Neural crest cell (in vitro differentiated cells): ENCODE measurements at regions not wholly inside any gene's neighbourhood (a gene's known extent, or its start where the extent isn't known, plus 50 kb on each side); places are given as distances from the start of the nearest gene placed in this dataset.

ENCODE experiments used
- DNase-seq: peaks from one replicate; pipeline ENCODE4 v3.0.0; 2021; ENCODE audit warnings: low read depth, mixed read lengths, low spot score
- H3K27ac Mint-ChIP-seq: one replicate; pipeline ENCODE4 v1.8.0; 2021; ENCODE audit warnings: mild to moderate bottlenecking, mixed read lengths; ENCODE audit not compliant: unreplicated experiment
- H3K27me3 Mint-ChIP-seq: 2 replicates; pipeline ENCODE4 v1.8.0; 2021; ENCODE audit warnings: low read depth, mild to moderate bottlenecking, mixed read lengths
- H3K36me3 Mint-ChIP-seq: 2 replicates; pipeline ENCODE4 v1.8.0; 2021; ENCODE audit warnings: low read depth, mild to moderate bottlenecking, mixed read lengths
- H3K4me1 Mint-ChIP-seq: 2 replicates; pipeline ENCODE4 v1.8.0; 2021; ENCODE audit warnings: mixed read lengths
- H3K4me3 Mint-ChIP-seq: one replicate; pipeline ENCODE4 v1.8.0; 2021; ENCODE audit warnings: mild to moderate bottlenecking, mixed read lengths
- H3K9me3 Mint-ChIP-seq: 2 replicates; pipeline ENCODE4 v1.8.0; 2021; ENCODE audit warnings: mixed read lengths
- CTCF ChIP-seq: fragments of 200-600 bp; sonication (generic); conservative IDR thresholded peaks from 2 replicates; pipeline ENCODE4 v1.5.0; 2021; ENCODE audit warnings: antibody characterized with exemption, mild to moderate bottlenecking

GRCh38 chr5:114050087-114050486 lies 311.8 kb upstream of the KCNN2 start:
- no peaks in the 10 kb centered on the region for H3K36me3 Mint-ChIP-seq
- peaks cover 23% of the 10 kb centered on the region for H3K27me3 Mint-ChIP-seq
- TF ChIP-seq CTCF: no peak
- DNase-seq: no peak
- peaks cover 10% of the 10 kb centered on the region for H3K4me1 Mint-ChIP-seq
- no peaks in the 10 kb centered on the region for H3K9me3 Mint-ChIP-seq
- no peak overlapping the region for H3K27ac Mint-ChIP-seq
- H3K4me3 Mint-ChIP-seq: no peak overlapping the region

- Mint-ChIP-seq H3K27me3 (peaks cover 50% of the 10 kb centered on the region), H3K9me3 (no peaks in the 10 kb centered on the region), H3K4me3 (peak overlapping the region; percentile 21), H3K36me3 (no peaks in the 10 kb centered on the region), H3K4me1 (peaks cover 12% of the 10 kb centered on the region), H3K27ac (no peak overlapping the region)
- no peak for TF ChIP-seq CTCF
- no peak for DNase-seq
These were observed 308.5 kb upstream of the KCNN2 start for GRCh38 chr5:114053372-114053771.

GRCh38 chr5:114054594-114054993 lies 307.3 kb upstream of the KCNN2 start:
- Mint-ChIP-seq H3K36me3 (no peaks in the 10 kb centered on the region), H3K27me3 (peaks cover 59% of the 10 kb centered on the region), H3K4me3 (peak overlapping the region; percentile 87), H3K27ac (no peak overlapping the region), H3K9me3 (no peaks in the 10 kb centered on the region), H3K4me1 (peaks cover 12% of the 10 kb centered on the region)
- no peak for DNase-seq
- TF ChIP-seq CTCF: no peak

GRCh38 chr5:114055318-114056184 lies 306.3 kb upstream of the KCNN2 start:
- Mint-ChIP-seq H3K4me1 (peaks cover 12% of the 10 kb centered on the region), H3K27ac (no peak overlapping the region), H3K9me3 (no peaks in the 10 kb centered on the region), H3K36me3 (no peaks in the 10 kb centered on the region), H3K27me3 (peaks cover 61% of the 10 kb centered on the region), H3K4me3 (peak overlapping the region; percentile 87)
- DNase-seq: peak; percentile 63
- TF ChIP-seq CTCF: no peak

GRCh38 chr5:114056185-114056538 lies 305.7 kb upstream of the KCNN2 start:
- H3K27me3 Mint-ChIP-seq: peaks cover 61% of the 10 kb centered on the region
- no peaks in the 10 kb centered on the region for H3K36me3 Mint-ChIP-seq
- H3K9me3 Mint-ChIP-seq: no peaks in the 10 kb centered on the region
- DNase-seq: no peak
- TF ChIP-seq CTCF: no peak
- peak overlapping the region; percentile 76 for H3K4me3 Mint-ChIP-seq
- peaks cover 12% of the 10 kb centered on the region for H3K4me1 Mint-ChIP-seq
- H3K27ac Mint-ChIP-seq: no peak overlapping the region
